ENCODE measurements at regions not wholly inside any gene's neighbourhood (a gene's known extent, or its start where the extent isn't known, plus 50 kb on each side); places are given as distances from the start of the nearest gene placed in this dataset.

DNA sequence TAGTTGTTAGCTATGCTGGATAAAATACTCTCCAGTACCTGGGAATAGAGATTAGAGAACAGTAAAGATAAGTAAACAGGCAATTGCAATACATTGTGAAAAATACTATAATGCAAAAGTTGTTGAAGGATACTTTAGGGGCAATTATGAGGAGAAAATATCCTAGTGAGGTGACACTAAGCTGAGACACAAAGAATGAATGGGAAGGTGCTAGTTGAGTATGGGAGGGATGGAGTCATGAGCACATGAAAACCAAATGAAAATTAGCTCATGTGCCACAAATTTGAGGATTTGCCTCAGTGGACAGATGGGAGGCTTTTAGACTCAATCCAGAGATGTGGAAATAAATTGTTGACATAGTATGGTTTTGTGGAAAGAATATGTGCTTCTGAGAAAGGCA lies 370.5 kb upstream of the MMS22L start:
- Histone ChIP-seq H3K4me1 (no peaks in the 10 kb centered on the region), H3K27ac (no peak overlapping the region), H3K36me3 (no peaks in the 10 kb centered on the region), H3K9me3 (no peaks in the 10 kb centered on the region), H3K4me3 (no peak overlapping the region), H3K27me3 (no peaks in the 10 kb centered on the region)
- DNase-seq = no peak
- TF ChIP-seq POLR2A (IDR thresholded peaks at IDR 0.05) (no peak), CTCF (IDR thresholded peaks at IDR 0.05) (no peak)

DNA sequence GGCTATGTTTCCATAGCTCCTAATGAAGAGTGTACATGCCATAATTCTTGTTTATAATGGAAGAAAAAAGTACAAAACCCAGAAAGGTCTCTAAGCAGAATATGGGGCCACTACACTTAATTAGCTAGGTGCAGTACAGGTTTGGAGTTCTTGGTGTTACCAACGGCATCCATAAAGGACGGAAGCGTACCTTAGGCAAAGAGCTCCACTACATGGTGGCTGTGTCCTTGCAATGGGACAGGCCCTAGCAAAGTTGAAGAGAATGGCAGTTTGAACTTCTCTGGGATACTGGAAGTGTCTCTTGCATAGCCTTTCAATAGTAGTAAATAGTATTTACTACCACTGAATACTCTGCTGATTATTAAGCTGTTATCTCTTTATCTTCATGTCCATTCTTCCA lies 371.7 kb upstream of the MMS22L start:
- H3K27ac ChIP-seq = no peak overlapping the region
- H3K4me3 ChIP-seq = no peak overlapping the region
- TF ChIP-seq CTCF (IDR thresholded peaks at IDR 0.05) (no peak), POLR2A (IDR thresholded peaks at IDR 0.05) (no peak)
- DNase-seq = no peak
- H3K9me3 ChIP-seq = no peaks in the 10 kb centered on the region
- H3K27me3 ChIP-seq = no peaks in the 10 kb centered on the region
- no peaks in the 10 kb centered on the region for H3K36me3 ChIP-seq
- H3K4me1 ChIP-seq = no peaks in the 10 kb centered on the region

GRCh38 chr6:97656236-97656635 lies 373.2 kb upstream of the MMS22L start:
- Histone ChIP-seq H3K4me1 (no peaks in the 10 kb centered on the region), H3K27me3 (no peaks in the 10 kb centered on the region), H3K36me3 (no peaks in the 10 kb centered on the region), H3K9me3 (no peaks in the 10 kb centered on the region), H3K27ac (no peak overlapping the region), H3K4me3 (no peak overlapping the region)
- no peak for DNase-seq
- TF ChIP-seq POLR2A (IDR thresholded peaks at IDR 0.05) (no peak), CTCF (IDR thresholded peaks at IDR 0.05) (no peak)

GRCh38 chr6:97656706-97657350 lies 373.8 kb upstream of the MMS22L start:
- H3K4me3 ChIP-seq = no peak overlapping the region
- DNase-seq = no peak
- H3K36me3 ChIP-seq = no peaks in the 10 kb centered on the region
- H3K4me1 ChIP-seq = no peaks in the 10 kb centered on the region
- no peaks in the 10 kb centered on the region for H3K9me3 ChIP-seq
- no peaks in the 10 kb centered on the region for H3K27me3 ChIP-seq
- no peak overlapping the region for H3K27ac ChIP-seq
- TF ChIP-seq POLR2A (IDR thresholded peaks at IDR 0.05) (no peak), CTCF (IDR thresholded peaks at IDR 0.05) (no peak)

DNA sequence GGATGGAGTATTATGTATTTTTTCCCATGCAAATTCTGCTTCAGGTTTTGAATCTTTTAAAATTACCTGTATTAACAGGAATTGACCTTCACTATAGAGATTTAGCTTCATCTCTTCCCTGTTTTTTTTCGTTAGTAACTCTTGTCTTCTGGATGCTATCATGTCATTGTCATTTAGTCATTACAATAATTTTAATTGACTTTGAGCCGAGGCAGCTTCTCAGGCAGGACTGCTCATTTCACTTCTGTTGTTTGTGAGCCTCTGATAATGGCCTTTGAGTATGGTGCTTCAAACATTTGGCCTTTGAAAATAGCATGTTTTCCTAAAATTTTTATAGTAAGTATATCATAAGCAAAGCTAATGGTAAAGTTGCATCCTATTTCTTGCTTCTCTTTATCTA lies 375.1 kb upstream of the MMS22L start:
- no peak for DNase-seq
- Histone ChIP-seq H3K36me3 (no peaks in the 10 kb centered on the region), H3K27me3 (no peaks in the 10 kb centered on the region), H3K4me3 (no peak overlapping the region), H3K27ac (no peak overlapping the region), H3K9me3 (no peaks in the 10 kb centered on the region), H3K4me1 (no peaks in the 10 kb centered on the region)
- no peak for TF ChIP-seq POLR2A (IDR thresholded peaks at IDR 0.05)
- TF ChIP-seq CTCF (IDR thresholded peaks at IDR 0.05) = no peak

- H3K27ac ChIP-seq = no peak overlapping the region
- H3K4me1 ChIP-seq = no peaks in the 10 kb centered on the region
- no peaks in the 10 kb centered on the region for H3K36me3 ChIP-seq
- no peak overlapping the region for H3K4me3 ChIP-seq
- no peaks in the 10 kb centered on the region for H3K27me3 ChIP-seq
- DNase-seq = no peak
- TF ChIP-seq POLR2A (IDR thresholded peaks at IDR 0.05) (no peak), CTCF (IDR thresholded peaks at IDR 0.05) (no peak)
- H3K9me3 ChIP-seq = no peaks in the 10 kb centered on the region
These were observed 380.2 kb upstream of the MMS22L start for GRCh38 chr6:97663252-97663651.
